ENCODE measurements at regions not wholly inside any gene's neighbourhood (a gene's known extent, or its start where the extent isn't known, plus 50 kb on each side); places are given as distances from the start of the nearest gene placed in this dataset.

GRCh38 chr11:100550298-100550697 lies 136.8 kb upstream of the ARHGAP42 start:
- in situ Hi-C loops (cut with HindIII; ENCODE audit: low pct_unique_long_range_greater_than_20kb, low sequenced_read_pairs) = no loop called here
- BruUV-seq (replicated peaks) = no TSS peak
- Histone ChIP-seq H3K4me3 (ENCODE audit: low read depth in 2 of 2, low read length in 2 of 2) (no peak overlapping the region), H3K27ac (ENCODE audit: low read length) (no peak overlapping the region), H3K27me3 (ENCODE audit: control insufficient read depth, insufficient read depth, low read length) (no peaks in the 10 kb centered on the region), H3K4me1 (ENCODE audit: control insufficient read depth, insufficient read depth, low read length) (no peaks in the 10 kb centered on the region), H3K36me3 (ENCODE audit: control insufficient read depth, insufficient read depth, low read length) (no peaks in the 10 kb centered on the region), H3K9me3 (ENCODE audit: control insufficient read depth, insufficient read depth, low read depth, low read length) (no peaks in the 10 kb centered on the region)
- ChIA-PET POLR2A (no interaction called here), CTCF (no interaction called here)
- intact Hi-C loops (cut with micrococcal nuclease; ENCODE audit: unreplicated experiment) = no loop called here
- TF ChIP-seq CTCF (IDR thresholded peaks at IDR 0.05) = no peak
- no peak for TF ChIP-seq TCF7L2 (IDR thresholded peaks at IDR 0.05; ENCODE audit: low read depth, low read length)
- no peak for TF ChIP-seq SIN3A (IDR thresholded peaks at IDR 0.05; ENCODE audit: borderline replicate concordance, insufficient read depth, low read depth, low read length)
- TF ChIP-seq POLR2AphosphoS5 (IDR thresholded peaks at IDR 0.05; ENCODE audit: low read depth, low read length) = no peak
- no peak for TF ChIP-seq REST (IDR thresholded peaks at IDR 0.05; ENCODE audit: insufficient read depth in 1 of 2, low read depth in 2 of 2, low read length in 1 of 2)
- DNase-seq (ENCODE audit: low read depth, low spot score) (no peak), ATAC-seq (no peak)

GRCh38 chr11:100550912-100551632 lies 136.0 kb upstream of the ARHGAP42 start:
- DNase-seq (ENCODE audit: low read depth, low spot score) = no peak

More at GRCh38 chr11:100550912-100551632, 136.0 kb upstream of the ARHGAP42 start:
- POLR2A ChIA-PET = no interaction called here
- in situ Hi-C loops (cut with HindIII; ENCODE audit: low pct_unique_long_range_greater_than_20kb, low sequenced_read_pairs) (no loop called here), intact Hi-C loops (cut with micrococcal nuclease; ENCODE audit: unreplicated experiment) (no loop called here)
- Histone ChIP-seq H3K4me1 (ENCODE audit: control insufficient read depth, insufficient read depth, low read length) (no peaks in the 10 kb centered on the region), H3K27ac (ENCODE audit: low read length) (no peak overlapping the region), H3K4me3 (ENCODE audit: low read depth in 2 of 2, low read length in 2 of 2) (no peak overlapping the region), H3K9me3 (ENCODE audit: control insufficient read depth, insufficient read depth, low read depth, low read length) (no peaks in the 10 kb centered on the region), H3K36me3 (ENCODE audit: control insufficient read depth, insufficient read depth, low read length) (no peaks in the 10 kb centered on the region), H3K27me3 (ENCODE audit: control insufficient read depth, insufficient read depth, low read length) (no peaks in the 10 kb centered on the region)
- TF ChIP-seq POLR2AphosphoS5 (IDR thresholded peaks at IDR 0.05; ENCODE audit: low read depth, low read length) (no peak), CTCF (IDR thresholded peaks at IDR 0.05) (no peak), TCF7L2 (IDR thresholded peaks at IDR 0.05; ENCODE audit: low read depth, low read length) (no peak), REST (IDR thresholded peaks at IDR 0.05; ENCODE audit: insufficient read depth in 1 of 2, low read depth in 2 of 2, low read length in 1 of 2) (no peak)
- ATAC-seq = no peak
- CTCF ChIA-PET = no interaction called here
- BruUV-seq (replicated peaks) = no TSS peak

Measured in Panc1 (cell line).